ENCODE measurements at regions not wholly inside any gene's neighbourhood (a gene's known extent, or its start where the extent isn't known, plus 50 kb on each side); places are given as distances from the start of the nearest gene placed in this dataset.

- no peak for DNase-seq (ENCODE audit: low read depth in 2 of 3, low spot score in 1 of 3)
These were observed 596.3 kb downstream of the ZIC1 start for GRCh38 chr3:148005456-148005855.

GRCh38 chr3:148006508-148006907, 597.3 kb downstream of the ZIC1 start:
- DNase-seq (ENCODE audit: low read depth in 2 of 3, low spot score in 1 of 3), result no peak

GRCh38 chr3:148008591-148008990, 599.4 kb downstream of the ZIC1 start:
- no peak for DNase-seq (ENCODE audit: low read depth in 2 of 3, low spot score in 1 of 3)

- DNase-seq (ENCODE audit: low read depth in 2 of 3, low spot score in 1 of 3), result no peak
These were observed 611.7 kb downstream of the ZIC1 start for GRCh38 chr3:148020861-148021260.

GRCh38 chr3:148021381-148021780, 612.2 kb downstream of the ZIC1 start:
- no peak for DNase-seq (ENCODE audit: low read depth in 2 of 3, low spot score in 1 of 3)

- DNase-seq (ENCODE audit: low read depth in 2 of 3, low spot score in 1 of 3), result no peak
These were observed 614.8 kb downstream of the ZIC1 start for GRCh38 chr3:148023994-148024393.

GRCh38 chr3:148026009-148026588, 616.9 kb downstream of the ZIC1 start:
- no peak for DNase-seq (ENCODE audit: low read depth in 2 of 3, low spot score in 1 of 3)

GRCh38 chr3:148030975-148031374, 621.8 kb downstream of the ZIC1 start:
- DNase-seq (ENCODE audit: low read depth in 2 of 3, low spot score in 1 of 3), result no peak

- no peak for DNase-seq (ENCODE audit: low read depth in 2 of 3, low spot score in 1 of 3)
These were observed 625.2 kb downstream of the ZIC1 start for GRCh38 chr3:148034353-148034752.

GRCh38 chr3:148036331-148036876, 627.2 kb downstream of the ZIC1 start:
- DNase-seq (ENCODE audit: low read depth in 2 of 3, low spot score in 1 of 3), result no peak

- no peak for DNase-seq (ENCODE audit: low read depth in 2 of 3, low spot score in 1 of 3)
These were observed 633.7 kb downstream of the ZIC1 start for GRCh38 chr3:148042663-148043445.

GRCh38 chr3:148044151-148044550, 635.0 kb downstream of the ZIC1 start:
- DNase-seq (ENCODE audit: low read depth in 2 of 3, low spot score in 1 of 3), result no peak

- DNase-seq (ENCODE audit: low read depth in 2 of 3, low spot score in 1 of 3), result no peak
These were observed 642.7 kb upstream of the AGTR1 start for GRCh38 chr3:148054999-148055398.

GRCh38 chr3:148062590-148062989, 635.1 kb upstream of the AGTR1 start:
- no peak for DNase-seq (ENCODE audit: low read depth in 2 of 3, low spot score in 1 of 3)

GRCh38 chr3:148066802-148067201, 630.9 kb upstream of the AGTR1 start:
- DNase-seq (ENCODE audit: low read depth in 2 of 3, low spot score in 1 of 3), result no peak

- no peak for DNase-seq (ENCODE audit: low read depth in 2 of 3, low spot score in 1 of 3)
These were observed 629.2 kb upstream of the AGTR1 start for GRCh38 chr3:148068466-148068865.

GRCh38 chr3:148070041-148070440, 627.7 kb upstream of the AGTR1 start:
- DNase-seq (ENCODE audit: low read depth in 2 of 3, low spot score in 1 of 3), result no peak

- no peak for DNase-seq (ENCODE audit: low read depth in 2 of 3, low spot score in 1 of 3)
These were observed 623.8 kb upstream of the AGTR1 start for GRCh38 chr3:148073721-148074456.

GRCh38 chr3:148074946-148075345, 622.8 kb upstream of the AGTR1 start:
- DNase-seq (ENCODE audit: low read depth in 2 of 3, low spot score in 1 of 3), result no peak

- DNase-seq (ENCODE audit: low read depth in 2 of 3, low spot score in 1 of 3), result no peak
These were observed 621.7 kb upstream of the AGTR1 start for GRCh38 chr3:148075771-148076716.
